SK-N-SH treated with all-trans-retinoic acid at 6 μM for 48 hours (cell line): ENCODE measurements at regions not wholly inside any gene's neighbourhood (a gene's known extent, or its start where the extent isn't known, plus 50 kb on each side); places are given as distances from the start of the nearest gene placed in this dataset.

Experiments used
- ATAC-seq: fragments of 200-7000 bp; cut with Tn5 transposase; 3 replicates; pipeline ENCODE4 v1.9.1; 2020; ENCODE audit warnings: mild to moderate bottlenecking, moderate library complexity
- ARNTL ChIP-seq: fragments of 450-650 bp; formaldehyde crosslinking; IDR thresholded peaks from 2 replicates; pipeline ENCODE4 v1.5.0; 2020; ENCODE audit warnings: low read depth, mild to moderate bottlenecking, moderate library complexity, borderline replicate concordance
- BACH2 ChIP-seq: fragments of 250-450 bp; sonication (Bioruptor Pico); IDR thresholded peaks from 2 replicates; pipeline ENCODE4 v1.9.0; 2021; ENCODE audit warnings: mild to moderate bottlenecking, borderline replicate concordance
- ESRRG ChIP-seq: fragments of 250-450 bp; sonication (Bioruptor Pico); IDR thresholded peaks from 2 replicates; pipeline ENCODE4 v1.6.1; 2021; ENCODE audit warnings: mild to moderate bottlenecking
- GLIS3 ChIP-seq: fragments of 250-450 bp; sonication (Bioruptor Pico); IDR thresholded peaks from 2 replicates; pipeline ENCODE4 v1.5.0; 2020; ENCODE audit warnings: mild to moderate bottlenecking, moderate library complexity
- ISL1 ChIP-seq: fragments of 250-450 bp; sonication (Bioruptor Pico); IDR thresholded peaks from 2 replicates; pipeline ENCODE4 v2.1.2; 2022; ENCODE audit warnings: mild to moderate bottlenecking, moderate library complexity
- OSR1 ChIP-seq: fragments of 250-450 bp; sonication (Bioruptor Pico); IDR thresholded peaks from 2 replicates; pipeline ENCODE4 v1.8.0; 2022; ENCODE audit warnings: moderate library complexity, mild to moderate bottlenecking, inconsistent platforms
- PPARA ChIP-seq: fragments of 250-450 bp; sonication (Bioruptor Pico); IDR thresholded peaks from 2 replicates; pipeline ENCODE4 v1.5.0; 2020; ENCODE audit warnings: mild to moderate bottlenecking, borderline replicate concordance
- RARB ChIP-seq: fragments of 250-450 bp; sonication (Bioruptor Pico); IDR thresholded peaks from 2 replicates; pipeline ENCODE4 v1.8.0; 2021; ENCODE audit warnings: mild to moderate bottlenecking, moderate library complexity
- TCF4 ChIP-seq: fragments of 250-450 bp; sonication (Bioruptor Pico); IDR thresholded peaks from 2 replicates; pipeline ENCODE4 v1.8.0; 2021; ENCODE audit warnings: mild to moderate bottlenecking, moderate library complexity, borderline replicate concordance
- ZFP3 ChIP-seq: fragments of 250-450 bp; sonication (Bioruptor Pico); IDR thresholded peaks from 2 replicates; pipeline ENCODE4 v1.5.0; 2020; ENCODE audit warnings: mild to moderate bottlenecking, moderate library complexity
- ZFP30 ChIP-seq: fragments of 450-650 bp; formaldehyde crosslinking; IDR thresholded peaks from 2 replicates; pipeline ENCODE4 v1.5.0; 2022; ENCODE audit warnings: mild to moderate bottlenecking, moderate library complexity
- ZNF565 ChIP-seq: fragments of 450-650 bp; formaldehyde crosslinking; conservative IDR thresholded peaks from 2 replicates; pipeline ENCODE4 v1.5.0; 2020; ENCODE audit warnings: low read depth, mild to moderate bottlenecking, moderate library complexity
- ZNF70 ChIP-seq: fragments of 450-650 bp; formaldehyde crosslinking; IDR thresholded peaks from 2 replicates; pipeline ENCODE4 v1.5.0; 2020; ENCODE audit warnings: mild to moderate bottlenecking, moderate library complexity
- ZNF8 ChIP-seq: fragments of 450-650 bp; formaldehyde crosslinking; IDR thresholded peaks from 2 replicates; pipeline ENCODE4 v1.5.0; 2020; ENCODE audit warnings: mild to moderate bottlenecking, moderate library complexity
- TF ChIP-seq, protein P1 (sequence below): fragments of 250-450 bp; sonication (Bioruptor Pico); IDR thresholded peaks from 2 replicates; pipeline ENCODE4 v1.5.1; 2020; ENCODE audit warnings: low read depth, mild to moderate bottlenecking, moderate library complexity
- TF ChIP-seq, protein P2 (sequence below): fragments of 250-450 bp; sonication (Bioruptor Pico); IDR thresholded peaks from 2 replicates; pipeline ENCODE4 v1.8.0; 2021; ENCODE audit warnings: low read depth, mild to moderate bottlenecking, moderate library complexity, borderline replicate concordance
- TF ChIP-seq, protein P3 (sequence below): fragments of 250-450 bp; sonication (Bioruptor Pico); IDR thresholded peaks from 2 replicates; pipeline ENCODE4 v1.5.1; 2021; ENCODE audit warnings: mild to moderate bottlenecking, moderate library complexity
- TF ChIP-seq, protein P4 (sequence below): fragments of 250-450 bp; sonication (Bioruptor Pico); IDR thresholded peaks from 2 replicates; pipeline ENCODE4 v1.5.0; 2020; ENCODE audit warnings: mild to moderate bottlenecking, moderate library complexity
- TF ChIP-seq, protein P5 (sequence below): fragments of 250-450 bp; sonication (Bioruptor Pico); IDR thresholded peaks from 2 replicates; pipeline ENCODE4 v1.8.0; 2020; ENCODE audit warnings: mild to moderate bottlenecking, moderate library complexity, borderline replicate concordance

DNA sequence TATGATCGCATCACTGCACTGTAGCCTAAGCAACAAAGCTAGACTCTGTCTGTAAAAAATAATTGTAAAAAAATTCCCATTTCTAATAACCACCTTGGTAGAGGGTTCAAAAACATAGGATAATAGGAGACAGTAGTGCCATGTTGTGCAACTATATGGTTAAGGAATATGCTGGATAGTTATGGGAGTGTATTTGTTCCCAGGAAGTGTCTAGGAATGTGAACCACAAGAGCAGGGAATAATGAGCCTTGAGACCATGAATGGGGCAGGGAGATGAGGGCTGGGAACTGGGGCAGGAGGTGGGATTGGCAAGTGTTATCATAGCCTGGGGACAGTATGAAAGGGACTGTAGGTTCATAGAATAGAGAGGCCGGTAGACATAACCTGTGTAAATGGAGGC, 50.4 kb downstream of the RUSC2 start:
- TF ChIP-seq, protein P1, sequence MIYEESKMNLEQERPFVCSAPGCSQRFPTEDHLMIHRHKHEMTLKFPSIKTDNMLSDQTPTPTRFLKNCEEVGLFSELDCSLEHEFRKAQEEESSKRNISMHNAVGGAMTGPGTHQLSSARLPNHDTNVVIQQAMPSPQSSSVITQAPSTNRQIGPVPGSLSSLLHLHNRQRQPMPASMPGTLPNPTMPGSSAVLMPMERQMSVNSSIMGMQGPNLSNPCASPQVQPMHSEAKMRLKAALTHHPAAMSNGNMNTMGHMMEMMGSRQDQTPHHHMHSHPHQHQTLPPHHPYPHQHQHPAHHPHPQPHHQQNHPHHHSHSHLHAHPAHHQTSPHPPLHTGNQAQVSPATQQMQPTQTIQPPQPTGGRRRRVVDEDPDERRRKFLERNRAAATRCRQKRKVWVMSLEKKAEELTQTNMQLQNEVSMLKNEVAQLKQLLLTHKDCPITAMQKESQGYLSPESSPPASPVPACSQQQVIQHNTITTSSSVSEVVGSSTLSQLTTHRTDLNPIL, result no peak
- TF ChIP-seq ARNTL (CRISPR knock-in tag) (no peak), ZNF8 (CRISPR knock-in tag) (no peak), ISL1 (no peak), ZNF565 (CRISPR knock-in tag) (no peak), ZFP30 (no peak), OSR1 (CRISPR knock-in tag) (no peak), ZFP3 (CRISPR knock-in tag) (no peak), ZNF70 (CRISPR knock-in tag) (no peak)
- TF ChIP-seq, protein P2, sequence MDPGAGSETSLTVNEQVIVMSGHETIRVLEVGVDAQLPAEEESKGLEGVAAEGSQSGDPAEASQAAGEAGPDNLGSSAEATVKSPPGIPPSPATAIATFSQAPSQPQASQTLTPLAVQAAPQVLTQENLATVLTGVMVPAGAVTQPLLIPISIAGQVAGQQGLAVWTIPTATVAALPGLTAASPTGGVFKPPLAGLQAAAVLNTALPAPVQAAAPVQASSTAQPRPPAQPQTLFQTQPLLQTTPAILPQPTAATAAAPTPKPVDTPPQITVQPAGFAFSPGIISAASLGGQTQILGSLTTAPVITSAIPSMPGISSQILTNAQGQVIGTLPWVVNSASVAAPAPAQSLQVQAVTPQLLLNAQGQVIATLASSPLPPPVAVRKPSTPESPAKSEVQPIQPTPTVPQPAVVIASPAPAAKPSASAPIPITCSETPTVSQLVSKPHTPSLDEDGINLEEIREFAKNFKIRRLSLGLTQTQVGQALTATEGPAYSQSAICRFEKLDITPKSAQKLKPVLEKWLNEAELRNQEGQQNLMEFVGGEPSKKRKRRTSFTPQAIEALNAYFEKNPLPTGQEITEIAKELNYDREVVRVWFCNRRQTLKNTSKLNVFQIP, result no peak
- TF ChIP-seq, protein P3, sequence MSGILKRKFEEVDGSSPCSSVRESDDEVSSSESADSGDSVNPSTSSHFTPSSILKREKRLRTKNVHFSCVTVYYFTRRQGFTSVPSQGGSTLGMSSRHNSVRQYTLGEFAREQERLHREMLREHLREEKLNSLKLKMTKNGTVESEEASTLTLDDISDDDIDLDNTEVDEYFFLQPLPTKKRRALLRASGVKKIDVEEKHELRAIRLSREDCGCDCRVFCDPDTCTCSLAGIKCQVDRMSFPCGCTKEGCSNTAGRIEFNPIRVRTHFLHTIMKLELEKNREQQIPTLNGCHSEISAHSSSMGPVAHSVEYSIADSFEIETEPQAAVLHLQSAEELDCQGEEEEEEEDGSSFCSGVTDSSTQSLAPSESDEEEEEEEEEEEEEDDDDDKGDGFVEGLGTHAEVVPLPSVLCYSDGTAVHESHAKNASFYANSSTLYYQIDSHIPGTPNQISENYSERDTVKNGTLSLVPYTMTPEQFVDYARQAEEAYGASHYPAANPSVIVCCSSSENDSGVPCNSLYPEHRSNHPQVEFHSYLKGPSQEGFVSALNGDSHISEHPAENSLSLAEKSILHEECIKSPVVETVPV (CRISPR knock-in tag), result no peak
- ATAC-seq, result no peak

DNA sequence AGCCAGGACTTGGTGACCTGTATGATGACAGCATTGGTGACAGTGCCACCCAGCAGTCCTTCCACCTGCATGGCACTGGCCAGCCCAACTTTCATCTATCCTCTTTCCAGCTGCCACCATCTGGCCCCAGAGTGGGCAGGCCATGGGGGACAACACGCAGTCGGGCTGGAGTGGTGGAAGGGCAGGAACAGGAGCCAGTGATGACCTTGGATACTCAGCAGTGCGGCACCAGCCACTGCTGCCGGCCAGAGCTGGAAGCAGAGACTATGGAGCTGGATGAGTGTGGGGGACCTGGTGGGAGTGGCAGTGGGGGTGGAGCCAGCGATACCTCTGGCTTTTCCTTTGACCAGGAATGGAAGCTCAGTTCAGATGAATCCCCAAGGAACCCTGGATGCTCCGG, 56.9 kb downstream of the RUSC2 start:
- TF ChIP-seq PPARA (CRISPR knock-in tag), result no peak
- TF ChIP-seq ZNF70 (CRISPR knock-in tag), result no peak
- TF ChIP-seq RARB (CRISPR knock-in tag), result no peak
- TF ChIP-seq ZFP3 (CRISPR knock-in tag), result no peak
- TF ChIP-seq, protein P1, result no peak
- TF ChIP-seq ZNF8 (CRISPR knock-in tag), result no peak
- no peak for TF ChIP-seq GLIS3 (CRISPR knock-in tag)
- TF ChIP-seq, protein P4, sequence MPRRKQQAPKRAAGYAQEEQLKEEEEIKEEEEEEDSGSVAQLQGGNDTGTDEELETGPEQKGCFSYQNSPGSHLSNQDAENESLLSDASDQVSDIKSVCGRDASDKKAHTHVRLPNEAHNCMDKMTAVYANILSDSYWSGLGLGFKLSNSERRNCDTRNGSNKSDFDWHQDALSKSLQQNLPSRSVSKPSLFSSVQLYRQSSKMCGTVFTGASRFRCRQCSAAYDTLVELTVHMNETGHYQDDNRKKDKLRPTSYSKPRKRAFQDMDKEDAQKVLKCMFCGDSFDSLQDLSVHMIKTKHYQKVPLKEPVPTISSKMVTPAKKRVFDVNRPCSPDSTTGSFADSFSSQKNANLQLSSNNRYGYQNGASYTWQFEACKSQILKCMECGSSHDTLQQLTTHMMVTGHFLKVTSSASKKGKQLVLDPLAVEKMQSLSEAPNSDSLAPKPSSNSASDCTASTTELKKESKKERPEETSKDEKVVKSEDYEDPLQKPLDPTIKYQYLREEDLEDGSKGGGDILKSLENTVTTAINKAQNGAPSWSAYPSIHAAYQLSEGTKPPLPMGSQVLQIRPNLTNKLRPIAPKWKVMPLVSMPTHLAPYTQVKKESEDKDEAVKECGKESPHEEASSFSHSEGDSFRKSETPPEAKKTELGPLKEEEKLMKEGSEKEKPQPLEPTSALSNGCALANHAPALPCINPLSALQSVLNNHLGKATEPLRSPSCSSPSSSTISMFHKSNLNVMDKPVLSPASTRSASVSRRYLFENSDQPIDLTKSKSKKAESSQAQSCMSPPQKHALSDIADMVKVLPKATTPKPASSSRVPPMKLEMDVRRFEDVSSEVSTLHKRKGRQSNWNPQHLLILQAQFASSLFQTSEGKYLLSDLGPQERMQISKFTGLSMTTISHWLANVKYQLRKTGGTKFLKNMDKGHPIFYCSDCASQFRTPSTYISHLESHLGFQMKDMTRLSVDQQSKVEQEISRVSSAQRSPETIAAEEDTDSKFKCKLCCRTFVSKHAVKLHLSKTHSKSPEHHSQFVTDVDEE (CRISPR knock-in tag), result no peak
- no peak for TF ChIP-seq ZFP30
- TF ChIP-seq, protein P3 (CRISPR knock-in tag), result no peak
- no peak for TF ChIP-seq BACH2 (CRISPR knock-in tag)
- TF ChIP-seq ZNF565 (CRISPR knock-in tag), result no peak
- no peak for TF ChIP-seq TCF4 (CRISPR knock-in tag)
- TF ChIP-seq, protein P5, sequence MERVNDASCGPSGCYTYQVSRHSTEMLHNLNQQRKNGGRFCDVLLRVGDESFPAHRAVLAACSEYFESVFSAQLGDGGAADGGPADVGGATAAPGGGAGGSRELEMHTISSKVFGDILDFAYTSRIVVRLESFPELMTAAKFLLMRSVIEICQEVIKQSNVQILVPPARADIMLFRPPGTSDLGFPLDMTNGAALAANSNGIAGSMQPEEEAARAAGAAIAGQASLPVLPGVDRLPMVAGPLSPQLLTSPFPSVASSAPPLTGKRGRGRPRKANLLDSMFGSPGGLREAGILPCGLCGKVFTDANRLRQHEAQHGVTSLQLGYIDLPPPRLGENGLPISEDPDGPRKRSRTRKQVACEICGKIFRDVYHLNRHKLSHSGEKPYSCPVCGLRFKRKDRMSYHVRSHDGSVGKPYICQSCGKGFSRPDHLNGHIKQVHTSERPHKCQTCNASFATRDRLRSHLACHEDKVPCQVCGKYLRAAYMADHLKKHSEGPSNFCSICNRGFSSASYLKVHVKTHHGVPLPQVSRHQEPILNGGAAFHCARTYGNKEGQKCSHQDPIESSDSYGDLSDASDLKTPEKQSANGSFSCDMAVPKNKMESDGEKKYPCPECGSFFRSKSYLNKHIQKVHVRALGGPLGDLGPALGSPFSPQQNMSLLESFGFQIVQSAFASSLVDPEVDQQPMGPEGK, result no peak
- TF ChIP-seq ESRRG (CRISPR knock-in tag), result no peak
- ATAC-seq, result no peak
